ENCODE measurements at regions not wholly inside any gene's neighbourhood (a gene's known extent, or its start where the extent isn't known, plus 50 kb on each side); places are given as distances from the start of the nearest gene placed in this dataset.
A peak's percentile ranks its signal among the peaks of the same experiment; 100 is the strongest.

DNA sequence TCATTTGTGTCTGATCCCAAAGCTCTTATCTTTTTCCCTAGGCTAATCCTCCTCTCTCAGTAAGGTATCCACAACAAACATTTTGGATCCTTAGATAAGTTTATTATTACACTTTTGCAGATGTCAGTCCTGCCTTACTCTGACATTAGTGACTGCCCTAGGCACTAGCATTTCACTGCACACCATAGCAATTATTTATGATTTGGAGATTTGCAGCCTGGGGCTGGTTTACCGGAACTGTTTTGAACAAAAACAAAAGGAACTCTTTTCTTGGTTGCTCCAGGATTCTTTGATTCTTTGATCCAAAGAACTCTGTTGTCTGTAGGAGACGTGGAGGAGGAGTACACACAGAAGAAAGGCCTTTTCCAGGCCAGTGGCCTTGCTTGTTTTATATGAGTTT, 80.4 kb downstream of the EDNRB start:
- DNase-seq (ENCODE audit: low read depth, low spot score), result no peak

- DNase-seq (ENCODE audit: low read depth, low spot score), result no peak
Measured at GRCh38 chr13:77836423-77836822, 82.2 kb downstream of the EDNRB start.

GRCh38 chr13:77833331-77833863, 85.2 kb downstream of the EDNRB start:
- peak; percentile 39 for DNase-seq (ENCODE audit: low read depth, low spot score)

DNA sequence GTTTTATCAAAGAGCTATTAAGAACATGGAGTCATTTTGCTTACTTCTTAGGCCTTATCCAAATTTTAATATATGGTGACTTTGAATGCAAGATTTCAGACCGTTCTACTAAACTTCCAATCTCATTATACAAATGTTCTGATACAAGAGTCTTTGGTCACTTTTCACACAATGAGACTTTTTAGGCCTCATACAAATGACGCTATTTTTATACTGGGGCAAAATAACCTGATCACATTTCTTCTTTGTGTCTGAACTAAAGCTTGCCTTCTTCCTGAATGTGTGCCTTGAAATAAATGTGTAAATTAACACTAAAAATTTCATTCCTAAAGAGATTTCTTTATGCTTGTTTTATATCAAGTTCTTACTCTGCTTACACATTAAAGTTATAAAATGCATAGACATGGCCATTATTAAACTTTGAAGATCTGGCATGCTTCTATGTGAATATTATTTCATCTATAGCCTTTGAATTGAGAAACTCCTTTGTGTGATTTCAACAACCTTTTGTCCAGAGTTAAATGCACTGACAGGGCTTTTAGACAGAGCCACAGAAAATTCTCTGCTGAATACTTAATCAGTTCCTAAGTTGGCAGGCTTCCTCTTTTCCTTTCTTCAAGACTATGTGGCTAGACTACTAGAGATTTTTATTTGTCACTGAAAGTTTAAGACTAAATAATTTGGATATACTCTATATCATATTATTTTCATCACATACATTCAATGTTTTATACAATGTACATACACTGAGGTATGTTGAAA, 86.1 kb downstream of the EDNRB start:
- peak; percentile 76 for DNase-seq (ENCODE audit: low read depth, low spot score)

DNA sequence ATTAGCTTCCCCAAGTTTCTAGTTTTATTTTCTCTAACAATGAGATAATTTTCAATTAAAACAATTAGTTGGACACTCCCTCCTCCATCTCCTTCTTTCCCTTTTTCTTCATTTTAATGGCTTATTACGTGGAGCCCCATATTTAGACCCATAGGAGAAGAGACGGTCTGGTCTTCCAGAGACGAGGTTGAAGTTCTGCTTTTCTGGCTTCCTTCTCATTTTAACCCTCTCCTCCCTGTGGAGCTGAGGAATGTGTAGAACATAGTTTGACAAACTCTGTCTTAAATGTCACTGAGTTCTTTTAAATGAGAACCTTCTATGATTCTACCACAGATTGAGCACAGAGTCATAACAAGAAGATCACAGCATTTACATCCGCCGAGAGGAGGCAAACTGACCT, 86.8 kb downstream of the EDNRB start:
- DNase-seq (ENCODE audit: low read depth, low spot score), result peak; percentile 1

GRCh38 chr13:77829963-77830362, 88.7 kb downstream of the EDNRB start:
- DNase-seq (ENCODE audit: low read depth, low spot score), result no peak

DNA sequence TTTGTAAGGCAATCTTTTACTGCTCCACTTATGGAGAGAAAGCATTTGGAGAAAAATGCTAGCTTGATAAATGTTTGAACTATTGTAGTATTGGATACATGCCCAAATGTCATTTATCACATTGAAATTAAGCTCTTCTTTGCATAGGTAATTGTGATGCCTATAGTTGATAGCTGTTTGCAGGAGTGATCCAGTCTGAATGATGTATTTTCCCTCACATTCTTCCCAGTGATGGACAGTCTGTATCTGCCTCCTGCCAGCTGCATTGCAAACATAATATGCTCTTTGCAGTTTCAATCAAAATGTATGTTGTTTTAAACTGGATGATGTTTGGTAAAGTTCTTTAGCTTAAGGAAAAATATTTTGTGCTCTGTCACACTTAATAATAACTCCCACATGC, 89.8 kb downstream of the EDNRB start:
- no peak for DNase-seq (ENCODE audit: low read depth, low spot score)

DNA sequence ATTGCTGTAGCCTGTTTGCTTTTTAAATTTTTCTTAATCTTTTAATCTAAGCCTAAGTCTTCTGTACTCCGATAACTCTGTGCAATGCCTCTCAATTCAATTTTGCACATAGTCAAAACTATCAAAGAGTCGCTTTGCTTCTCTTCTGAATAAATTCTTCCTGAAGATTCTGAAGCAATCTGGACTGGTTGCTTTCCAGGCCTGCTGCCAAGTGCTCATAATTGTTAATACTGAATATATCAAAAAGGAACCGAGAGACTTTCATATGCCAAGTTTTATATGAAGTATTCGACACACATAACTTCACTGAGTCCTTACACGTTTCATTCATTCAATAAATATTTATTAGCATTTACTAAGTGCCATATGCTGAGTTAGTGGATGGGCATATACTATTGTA, 91.3 kb downstream of the EDNRB start:
- no peak for DNase-seq (ENCODE audit: low read depth, low spot score)

- DNase-seq (ENCODE audit: low read depth, low spot score), result no peak
Measured at GRCh38 chr13:77820431-77821149, 98.0 kb downstream of the EDNRB start.

GRCh38 chr13:77817521-77817920, 101.1 kb downstream of the EDNRB start:
- no peak for DNase-seq (ENCODE audit: low read depth, low spot score)

DNA sequence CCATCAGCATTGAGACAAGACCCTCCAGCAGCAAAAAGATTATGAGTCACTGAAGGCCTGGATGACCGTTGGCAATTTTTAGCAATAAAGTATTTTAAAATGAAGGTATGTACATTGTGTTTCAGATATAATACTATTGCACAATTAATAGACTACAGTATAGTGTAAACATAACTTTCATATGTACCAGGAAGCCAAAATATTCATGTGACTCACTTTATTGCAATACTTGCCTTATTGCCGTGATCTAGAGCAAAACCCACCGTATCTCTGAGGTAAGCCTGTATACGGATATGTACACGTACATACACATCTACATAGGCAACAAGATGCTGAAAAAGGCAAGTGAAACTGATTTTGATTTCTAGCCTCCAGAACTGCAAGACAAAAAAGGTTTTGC, 103.3 kb downstream of the EDNRB start:
- DNase-seq (ENCODE audit: low read depth, low spot score), result no peak
